ENCODE measurements at regions not wholly inside any gene's neighbourhood (a gene's known extent, or its start where the extent isn't known, plus 50 kb on each side); places are given as distances from the start of the nearest gene placed in this dataset.

GRCh38 chr17:79285973-79286372 lies 211.3 kb downstream of the ENGASE start:
- no peaks in the 10 kb centered on the region for H3K9me3 ChIP-seq
- no peak for DNase-seq (ENCODE audit: low read depth in 1 of 2, low spot score in 1 of 2)
- no peaks in the 10 kb centered on the region for H3K4me1 ChIP-seq
- H3K27ac ChIP-seq = no peak overlapping the region
- no peak overlapping the region for H3K4me2 ChIP-seq
- ChIA-PET POLR2A (no interaction called here), CTCF (interaction anchor here (1.0 to 1.5 kb wide), 3 partner anchors 8 to 108 kb away, joined by 3 read pairs; no protein-coding TSS in a partner anchor)
- no peak for ATAC-seq
- WGBS (ENCODE audit: missing lambda C conversion rate) = 76% methylated on average over 5 of the region's 5 CpGs
- TF ChIP-seq PBX3 (IDR thresholded peaks at IDR 0.05) (no peak), NR3C1 (IDR thresholded peaks at IDR 0.05) (no peak), BHLHE40 (IDR thresholded peaks at IDR 0.05; ENCODE audit: low read depth, low read length) (no peak), KDM1A (IDR thresholded peaks at IDR 0.05; ENCODE audit: low read depth) (no peak), ZFP36 (IDR thresholded peaks at IDR 0.05; ENCODE audit: borderline replicate concordance, partially characterized antibody) (no peak), SMC3 (IDR thresholded peaks at IDR 0.05) (no peak), ZC3H11A (IDR thresholded peaks at IDR 0.05) (no peak), BCL3 (IDR thresholded peaks at IDR 0.05) (no peak), RCOR1 (IDR thresholded peaks at IDR 0.05; ENCODE audit: low read depth, low read length) (no peak)
- TF ChIP-seq, protein P1, sequence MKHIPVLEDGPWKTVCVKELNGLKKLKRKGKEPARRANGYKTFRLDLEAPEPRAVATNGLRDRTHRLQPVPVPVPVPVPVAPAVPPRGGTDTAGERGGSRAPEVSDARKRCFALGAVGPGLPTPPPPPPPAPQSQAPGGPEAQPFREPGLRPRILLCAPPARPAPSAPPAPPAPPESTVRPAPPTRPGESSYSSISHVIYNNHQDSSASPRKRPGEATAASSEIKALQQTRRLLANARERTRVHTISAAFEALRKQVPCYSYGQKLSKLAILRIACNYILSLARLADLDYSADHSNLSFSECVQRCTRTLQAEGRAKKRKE (CRISPR knock-in tag; IDR thresholded peaks at IDR 0.05; ENCODE audit: low read depth) = no peak
- no peak for FAIRE-seq
- no peak overlapping the region for H3K4me3 ChIP-seq

DNA sequence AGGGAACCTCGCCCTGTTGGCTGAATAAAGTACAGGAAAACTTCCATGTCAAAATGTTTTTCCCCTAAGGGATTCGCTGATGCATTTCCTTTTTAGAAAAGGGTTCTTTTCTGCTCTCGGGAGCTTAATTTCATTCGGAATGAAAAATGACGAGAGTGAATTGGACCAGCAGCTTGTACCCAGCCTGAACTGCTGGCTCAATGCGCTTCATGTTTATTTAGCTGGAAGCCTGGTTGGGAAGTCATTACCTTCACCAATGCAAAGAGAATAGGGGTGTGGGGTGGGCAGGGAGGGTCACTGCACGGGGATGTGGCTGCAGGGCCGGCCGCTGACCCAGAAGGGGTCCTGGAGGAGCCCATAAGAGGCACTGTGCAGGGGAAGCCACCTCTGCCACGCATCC lies 207.7 kb downstream of the ENGASE start:
- ChIA-PET CTCF (interaction anchor here (1.0 to 1.7 kb wide), 5 partner anchors 9 to 118 kb away, joined by 3 to 6 read pairs (median 4); no protein-coding TSS in a partner anchor), POLR2A (no interaction called here)
- Histone ChIP-seq H3K4me3 (no peak overlapping the region), H3K4me2 (no peak overlapping the region), H3K27ac (no peak overlapping the region), H3K4me1 (no peaks in the 10 kb centered on the region), H3K9me3 (no peaks in the 10 kb centered on the region)
- TF ChIP-seq ESRRA (IDR thresholded peaks at IDR 0.05; ENCODE audit: borderline replicate concordance, low read length) = no peak
- no peak for TF ChIP-seq RARB (CRISPR knock-in tag; IDR thresholded peaks at IDR 0.05)
- TF ChIP-seq SREBF2 (IDR thresholded peaks at IDR 0.05) = no peak
- no peak for TF ChIP-seq NR3C1 (IDR thresholded peaks at IDR 0.05)
- no peak for TF ChIP-seq KDM1A (IDR thresholded peaks at IDR 0.05; ENCODE audit: low read depth)
- TF ChIP-seq TFCP2L1 (CRISPR knock-in tag; IDR thresholded peaks at IDR 0.05) = no peak
- no peak for TF ChIP-seq HEYL (CRISPR knock-in tag; IDR thresholded peaks at IDR 0.05)
- no peak for TF ChIP-seq RAD21 (conservative IDR thresholded peaks at IDR 0.05 in 1 of 2, IDR thresholded peaks at IDR 0.05 in 1 of 2)
- no peak for TF ChIP-seq ZNF302 (CRISPR knock-in tag; IDR thresholded peaks at IDR 0.05)
- no peak for TF ChIP-seq RNF2 (IDR thresholded peaks at IDR 0.05; ENCODE audit: borderline replicate concordance, low read depth)
- TF ChIP-seq EP300 (IDR thresholded peaks at IDR 0.05) = no peak
- TF ChIP-seq CHD4 (IDR thresholded peaks at IDR 0.05; ENCODE audit: borderline replicate concordance) = no peak
- TF ChIP-seq CTCF (IDR thresholded peaks at IDR 0.05) = no peak
- TF ChIP-seq JUNB (IDR thresholded peaks at IDR 0.05) = no peak
- DNase-seq (ENCODE audit: low read depth in 1 of 2, low spot score in 1 of 2) = no peak
- WGBS (ENCODE audit: missing lambda C conversion rate) = 70% methylated on average over 10 of the region's 10 CpGs
- no peak for FAIRE-seq
- ATAC-seq = no peak

Measured in A549 (cell line).